ENCODE measurements at regions not wholly inside any gene's neighbourhood (a gene's known extent, or its start where the extent isn't known, plus 50 kb on each side); places are given as distances from the start of the nearest gene placed in this dataset.

GRCh38 chr7:26065652-26066051 lies 86.3 kb upstream of the NFE2L3 start:
- intact Hi-C loops (cut with micrococcal nuclease) = no loop called here
- H3K27me3 ChIP-seq (ENCODE audit: low read length) = no peaks in the 10 kb centered on the region
- TF ChIP-seq EZH2phosphoT487 (IDR thresholded peaks at IDR 0.05; ENCODE audit: borderline replicate concordance, low read length) = no peak
- TF ChIP-seq CTCF (conservative IDR thresholded peaks at IDR 0.05; ENCODE audit: low read depth, low read length) = no peak
- no peak for TF ChIP-seq EZH2 (IDR thresholded peaks at IDR 0.05; ENCODE audit: low read length, unreplicated experiment)

GRCh38 chr7:26066736-26067135 lies 85.3 kb upstream of the NFE2L3 start:
- ATAC-seq = no peak
- Histone ChIP-seq H3K4me2 (ENCODE audit: low read length) (no peak overlapping the region), H3K4me3 (ENCODE audit: low read length) (no peak overlapping the region), H3K36me3 (ENCODE audit: low read depth, low read length) (no peaks in the 10 kb centered on the region), H2AFZ (ENCODE audit: low read length) (no peak overlapping the region), H3K9ac (ENCODE audit: low read length) (no peak overlapping the region), H3K27me3 (ENCODE audit: low read length) (no peaks in the 10 kb centered on the region), H3K4me1 (ENCODE audit: insufficient read depth, low read length) (no peaks in the 10 kb centered on the region), H3K9me3 (ENCODE audit: low read length) (no peaks in the 10 kb centered on the region), H3F3A (ENCODE audit: low read length, unreplicated experiment) (no peaks in the 10 kb centered on the region), H3K9me2 (replicated peaks; ENCODE audit: low read length) (no peaks in the 10 kb centered on the region), H3K27ac (ENCODE audit: low read length) (no peak overlapping the region), H4K20me1 (ENCODE audit: low read length) (no peaks in the 10 kb centered on the region), H3K79me2 (ENCODE audit: low read length) (no peaks in the 10 kb centered on the region)
- no peak for DNase-seq
- POLR2A ChIA-PET (ENCODE audit: unreplicated experiment) = no interaction called here
- CTCF ChIA-PET = interaction anchor here (0.6 kb wide), 1 partner anchor 19 kb away, joined by 3 read pairs; no protein-coding TSS in a partner anchor
- BruUV-seq (replicated peaks) = no TSS peak
- TF ChIP-seq EZH2phosphoT487 (IDR thresholded peaks at IDR 0.05; ENCODE audit: borderline replicate concordance, low read length) (no peak), CTCF (conservative IDR thresholded peaks at IDR 0.05; ENCODE audit: low read depth, low read length) (no peak), EZH2 (IDR thresholded peaks at IDR 0.05; ENCODE audit: low read length, unreplicated experiment) (no peak)
- intact Hi-C loops (cut with micrococcal nuclease) = no loop called here

More at GRCh38 chr7:26065652-26066051, 86.3 kb upstream of the NFE2L3 start:
- Histone ChIP-seq H2AFZ (ENCODE audit: low read length) (no peak overlapping the region), H3K36me3 (ENCODE audit: low read depth, low read length) (no peaks in the 10 kb centered on the region), H3K4me1 (ENCODE audit: insufficient read depth, low read length) (no peaks in the 10 kb centered on the region), H3K79me2 (ENCODE audit: low read length) (no peaks in the 10 kb centered on the region), H3K9me3 (ENCODE audit: low read length) (no peaks in the 10 kb centered on the region), H4K20me1 (ENCODE audit: low read length) (no peaks in the 10 kb centered on the region), H3K9ac (ENCODE audit: low read length) (no peak overlapping the region), H3F3A (ENCODE audit: low read length, unreplicated experiment) (no peaks in the 10 kb centered on the region), H3K9me2 (replicated peaks; ENCODE audit: low read length) (no peaks in the 10 kb centered on the region), H3K27ac (ENCODE audit: low read length) (no peak overlapping the region), H3K4me2 (ENCODE audit: low read length) (no peak overlapping the region), H3K4me3 (ENCODE audit: low read length) (no peak overlapping the region)
- no TSS peak for BruUV-seq (replicated peaks)
- DNase-seq = no peak
- no peak for ATAC-seq
- CTCF ChIA-PET = no interaction called here
- POLR2A ChIA-PET (ENCODE audit: unreplicated experiment) = no interaction called here

GRCh38 chr7:26070290-26070689 lies 81.7 kb upstream of the NFE2L3 start:
- no peak for TF ChIP-seq EZH2phosphoT487 (IDR thresholded peaks at IDR 0.05; ENCODE audit: borderline replicate concordance, low read length)
- no peak for TF ChIP-seq EZH2 (IDR thresholded peaks at IDR 0.05; ENCODE audit: low read length, unreplicated experiment)
- no peak for TF ChIP-seq CTCF (conservative IDR thresholded peaks at IDR 0.05; ENCODE audit: low read depth, low read length)
- no peak overlapping the region for H3K4me2 ChIP-seq (ENCODE audit: low read length)
- no peaks in the 10 kb centered on the region for H3K9me3 ChIP-seq (ENCODE audit: low read length)
- H3K9ac ChIP-seq (ENCODE audit: low read length) = no peak overlapping the region
- ATAC-seq (no peak), DNase-seq (no peak)
- H3K4me3 ChIP-seq (ENCODE audit: low read length) = no peak overlapping the region
- BruUV-seq (replicated peaks) = no TSS peak
- no peak overlapping the region for H2AFZ ChIP-seq (ENCODE audit: low read length)
- CTCF ChIA-PET = no interaction called here
- H3F3A ChIP-seq (ENCODE audit: low read length, unreplicated experiment) = no peaks in the 10 kb centered on the region
- no peaks in the 10 kb centered on the region for H3K27me3 ChIP-seq (ENCODE audit: low read length)
- intact Hi-C loops (cut with micrococcal nuclease) = loop anchor here (10.0 kb wide), 1 partner anchor 605 kb away; no protein-coding TSS in a partner anchor
- no peak overlapping the region for H3K27ac ChIP-seq (ENCODE audit: low read length)
- H3K9me2 ChIP-seq (replicated peaks; ENCODE audit: low read length) = no peaks in the 10 kb centered on the region
- H3K4me1 ChIP-seq (ENCODE audit: insufficient read depth, low read length) = no peaks in the 10 kb centered on the region
- H4K20me1 ChIP-seq (ENCODE audit: low read length) = no peaks in the 10 kb centered on the region
- POLR2A ChIA-PET (ENCODE audit: unreplicated experiment) = no interaction called here
- H3K36me3 ChIP-seq (ENCODE audit: low read depth, low read length) = no peaks in the 10 kb centered on the region
- no peaks in the 10 kb centered on the region for H3K79me2 ChIP-seq (ENCODE audit: low read length)

Data from PC-3 (cell line).